GM13976 (cell line): ENCODE measurements at regions not wholly inside any gene's neighbourhood (a gene's known extent, or its start where the extent isn't known, plus 50 kb on each side); places are given as distances from the start of the nearest gene placed in this dataset.
"Not testable (repeated sequence)": the region's sequence is repeated elsewhere in the genome, so short reads cannot be mapped to it uniquely, and the experiment has no call there.

Source experiments
- DNase-seq: peaks from one replicate; pipeline ENCODE4 v3.0.0; 2012; ENCODE audit warnings: low spot score
- in situ Hi-C: fragments of 300-500 bp; cut with MboI; formaldehyde crosslinking; loops from one replicate; pipeline ENCODE4 v1.12.0; 2022; ENCODE audit warnings: low sequenced_read_pairs, mixed read lengths, inconsistent platforms; ENCODE audit not compliant: unreplicated experiment
- TF ChIP-seq, protein P1 (sequence below): IDR thresholded peaks from 2 replicates; pipeline ENCODE4 v1.5.1; 2012; ENCODE audit warnings: borderline replicate concordance, mild to moderate bottlenecking; ENCODE audit not compliant: insufficient read depth; ENCODE audit errors: extremely low read depth, missing control alignments, control extremely low read depth

DNA sequence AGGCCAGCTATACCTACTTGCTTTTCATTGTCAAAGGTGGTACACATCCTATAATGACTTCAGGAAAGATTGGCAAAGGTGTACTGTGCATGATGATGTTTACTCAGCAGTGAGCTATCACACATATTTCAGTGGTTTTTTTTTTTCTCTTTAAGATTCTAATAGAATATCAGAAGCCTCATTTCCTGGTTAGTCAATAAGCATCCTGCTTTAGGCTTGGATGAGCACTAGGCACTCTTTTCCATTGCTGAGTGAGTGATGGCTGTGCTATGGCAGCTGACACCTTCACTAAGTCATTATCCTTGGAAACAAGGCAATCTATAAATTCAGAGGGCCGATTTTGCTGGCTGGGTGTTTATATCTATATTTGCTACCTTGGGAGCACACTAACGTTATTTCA lies 161.1 kb upstream of the RASSF8 start:
- no peak for DNase-seq
- in situ Hi-C loops, result no loop called here
- TF ChIP-seq, protein P1, sequence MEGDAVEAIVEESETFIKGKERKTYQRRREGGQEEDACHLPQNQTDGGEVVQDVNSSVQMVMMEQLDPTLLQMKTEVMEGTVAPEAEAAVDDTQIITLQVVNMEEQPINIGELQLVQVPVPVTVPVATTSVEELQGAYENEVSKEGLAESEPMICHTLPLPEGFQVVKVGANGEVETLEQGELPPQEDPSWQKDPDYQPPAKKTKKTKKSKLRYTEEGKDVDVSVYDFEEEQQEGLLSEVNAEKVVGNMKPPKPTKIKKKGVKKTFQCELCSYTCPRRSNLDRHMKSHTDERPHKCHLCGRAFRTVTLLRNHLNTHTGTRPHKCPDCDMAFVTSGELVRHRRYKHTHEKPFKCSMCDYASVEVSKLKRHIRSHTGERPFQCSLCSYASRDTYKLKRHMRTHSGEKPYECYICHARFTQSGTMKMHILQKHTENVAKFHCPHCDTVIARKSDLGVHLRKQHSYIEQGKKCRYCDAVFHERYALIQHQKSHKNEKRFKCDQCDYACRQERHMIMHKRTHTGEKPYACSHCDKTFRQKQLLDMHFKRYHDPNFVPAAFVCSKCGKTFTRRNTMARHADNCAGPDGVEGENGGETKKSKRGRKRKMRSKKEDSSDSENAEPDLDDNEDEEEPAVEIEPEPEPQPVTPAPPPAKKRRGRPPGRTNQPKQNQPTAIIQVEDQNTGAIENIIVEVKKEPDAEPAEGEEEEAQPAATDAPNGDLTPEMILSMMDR, result no peak

- in situ Hi-C loops, result no loop called here
- TF ChIP-seq, protein P1, result no peak
- DNase-seq, result no peak
These were observed 160.5 kb upstream of the RASSF8 start for GRCh38 chr12:25797949-25798348.

DNA sequence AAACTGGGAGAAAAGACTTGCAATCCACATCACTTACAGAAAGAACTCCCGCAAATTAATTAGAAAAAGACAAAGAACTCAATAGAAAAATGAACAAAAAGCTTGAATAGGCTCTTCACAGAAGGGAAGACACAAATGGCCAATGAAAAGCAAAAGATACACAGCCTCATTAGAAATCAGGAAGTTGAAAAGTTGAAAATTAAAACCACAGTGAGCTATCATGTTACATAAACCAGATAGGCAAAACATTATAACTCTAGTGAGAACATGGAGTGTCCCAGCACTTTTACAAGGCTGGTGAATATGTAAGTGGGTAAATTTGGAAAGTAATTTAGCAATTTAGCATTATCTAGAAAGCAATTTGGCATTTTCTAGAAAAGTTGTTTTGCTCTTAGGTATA lies 158.4 kb upstream of the RASSF8 start:
- DNase-seq, result no peak
- TF ChIP-seq, protein P1, result no peak
- in situ Hi-C loops, result no loop called here

- in situ Hi-C loops, result no loop called here
- no peak for DNase-seq
- TF ChIP-seq, protein P1, result no peak
These were observed 156.7 kb upstream of the RASSF8 start for GRCh38 chr12:25801734-25802133.

GRCh38 chr12:25802143-25802542 lies 156.3 kb upstream of the RASSF8 start:
- TF ChIP-seq, protein P1, result no peak
- in situ Hi-C loops, result no loop called here

DNA sequence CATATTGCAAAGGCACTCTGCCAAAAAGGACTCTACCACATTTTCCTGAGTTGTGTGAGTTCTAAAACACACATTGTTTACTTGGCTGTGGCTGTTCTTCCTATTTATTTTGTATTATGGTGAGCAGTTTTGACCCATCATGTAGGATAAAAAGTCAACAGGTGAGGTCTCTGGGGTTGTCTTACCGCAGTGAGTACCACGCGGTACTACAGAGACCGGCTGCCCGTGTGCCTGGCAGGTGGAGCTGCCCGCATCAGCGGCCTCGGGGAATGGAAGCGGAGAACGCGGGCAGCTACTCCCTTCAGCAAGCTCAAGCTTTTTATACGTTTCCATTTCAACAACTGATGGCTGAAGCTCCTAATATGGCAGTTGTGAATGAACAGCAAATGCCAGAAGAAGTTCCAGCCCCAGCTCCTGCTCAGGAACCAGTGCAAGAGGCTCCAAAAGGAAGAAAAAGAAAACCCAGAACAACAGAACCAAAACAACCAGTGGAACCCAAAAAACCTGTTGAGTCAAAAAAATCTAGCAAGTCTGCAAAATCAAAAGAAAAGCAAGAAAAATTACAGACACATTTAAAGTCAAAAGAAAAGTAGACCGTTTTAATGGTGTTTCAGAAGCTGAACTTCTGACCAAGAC lies 155.3 kb upstream of the RASSF8 start:
- DNase-seq, in situ Hi-C loops: not testable (repeated sequence)

More at GRCh38 chr12:25802143-25802542, 156.3 kb upstream of the RASSF8 start:
- DNase-seq, result no peak

DNA sequence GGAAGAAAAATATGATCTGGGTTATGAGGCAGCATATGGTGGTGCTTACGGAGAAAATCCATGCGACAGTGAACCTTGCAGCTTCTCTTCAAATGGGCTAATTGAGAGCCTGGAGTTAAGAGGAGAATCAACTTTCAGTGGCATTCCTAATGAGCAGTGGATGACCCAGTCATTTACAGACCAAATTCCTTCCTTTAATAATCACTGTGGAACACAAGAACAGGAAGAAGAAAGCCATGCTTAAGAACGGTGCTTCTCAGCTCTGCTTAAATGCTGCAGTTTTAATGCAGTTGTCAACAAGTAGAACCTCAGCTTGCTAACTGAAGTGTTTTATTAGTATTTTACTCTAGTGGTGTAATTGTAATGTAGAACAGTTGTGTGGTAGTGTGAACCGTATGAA lies 154.2 kb upstream of the RASSF8 start:
- DNase-seq, in situ Hi-C loops: not testable (repeated sequence)

DNA sequence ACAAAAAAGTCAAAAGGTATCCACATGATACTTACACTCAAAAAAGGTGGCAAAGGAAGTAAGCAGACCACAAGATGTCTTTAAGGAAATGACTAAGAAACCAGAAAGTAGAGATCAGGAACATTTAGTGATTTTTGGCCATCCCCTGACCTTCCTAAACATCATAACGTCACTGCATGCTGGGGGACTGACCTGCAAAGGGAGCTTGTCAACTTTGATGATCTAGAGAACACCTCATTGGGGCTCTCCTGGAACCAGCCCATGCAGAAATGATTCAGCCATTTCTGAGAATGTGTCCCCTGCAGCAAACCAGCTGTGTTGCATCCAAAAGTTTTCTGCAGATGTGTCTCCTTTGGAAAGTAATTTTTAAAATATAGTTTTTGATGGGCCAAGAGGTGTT lies 152.2 kb upstream of the RASSF8 start:
- TF ChIP-seq, protein P1, result no peak
- DNase-seq, result no peak
- in situ Hi-C loops, result no loop called here
